ENCODE measurements at regions not wholly inside any gene's neighbourhood (a gene's known extent, or its start where the extent isn't known, plus 50 kb on each side); places are given as distances from the start of the nearest gene placed in this dataset.

DNA sequence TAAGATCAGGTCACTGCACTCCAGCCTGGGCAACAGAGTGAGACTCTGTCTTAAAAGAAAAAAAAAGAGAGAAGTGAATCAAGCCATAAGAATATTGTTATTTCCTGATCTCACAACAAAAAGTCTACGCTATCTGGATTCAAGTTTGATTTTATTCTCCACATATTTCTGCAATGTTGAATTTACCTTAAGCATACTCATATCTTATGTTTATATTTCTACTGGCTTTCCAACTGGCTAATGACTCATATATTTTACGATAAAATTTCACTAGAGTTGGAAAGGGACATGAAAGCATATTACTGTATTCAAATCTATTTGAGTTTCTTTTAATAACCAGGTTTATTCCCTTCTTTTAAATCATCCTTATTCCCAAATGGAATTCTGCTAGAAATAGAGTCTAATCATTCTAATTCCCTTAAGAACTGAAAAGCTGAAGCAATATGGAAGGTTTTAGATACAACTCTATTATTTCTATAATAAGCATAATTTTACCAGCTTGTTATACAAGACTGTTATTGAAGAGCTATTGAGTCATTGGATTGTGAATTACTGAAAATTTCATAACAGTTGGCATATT lies 276.9 kb upstream of the HS3ST5 start:
- no peak for DNase-seq
- in situ Hi-C loops (cut with HindIII; ENCODE audit: low pct_ligation_motif_present, low pct_unique_long_range_greater_than_20kb, low sequenced_read_pairs) = no loop called here

DNA sequence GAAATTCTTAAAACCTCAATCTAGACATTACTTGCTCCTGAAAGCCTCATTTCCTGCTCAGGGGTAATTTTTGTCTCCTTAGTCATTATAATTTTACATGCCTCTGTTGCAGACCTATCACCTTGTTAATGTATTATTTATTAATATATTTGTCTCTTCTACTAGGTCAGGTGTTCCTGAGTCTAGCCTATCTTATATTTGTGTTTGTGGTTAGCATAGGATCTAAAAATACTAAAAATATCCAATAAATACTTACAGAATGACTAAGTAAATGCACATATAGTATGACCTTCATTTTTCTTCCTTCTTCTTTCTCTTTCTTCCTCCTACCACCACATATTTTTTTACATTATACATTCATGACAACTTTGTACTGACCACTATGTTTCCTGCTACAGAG lies 268.9 kb upstream of the HS3ST5 start:
- DNase-seq = no peak
- in situ Hi-C loops (cut with HindIII; ENCODE audit: low pct_ligation_motif_present, low pct_unique_long_range_greater_than_20kb, low sequenced_read_pairs) = no loop called here

DNA sequence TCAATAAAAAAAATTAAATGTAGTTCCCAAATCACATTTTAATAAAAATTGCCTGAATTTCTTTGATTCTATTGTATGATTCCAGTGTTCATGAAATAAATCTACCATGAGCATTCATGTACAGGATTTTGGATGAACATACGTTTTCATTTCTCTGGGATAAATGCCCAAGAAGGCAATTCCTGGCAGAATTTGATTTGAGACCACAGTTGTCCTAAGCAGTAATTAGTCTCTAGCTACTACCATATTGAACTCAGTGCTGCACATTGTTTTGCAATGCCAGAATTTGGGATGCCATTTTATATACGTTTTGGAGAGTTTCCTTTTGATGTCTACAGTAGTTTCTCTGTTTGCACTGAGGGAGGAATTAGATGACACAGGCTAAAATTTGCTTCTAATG lies 265.3 kb upstream of the HS3ST5 start:
- in situ Hi-C loops (cut with HindIII; ENCODE audit: low pct_ligation_motif_present, low pct_unique_long_range_greater_than_20kb, low sequenced_read_pairs) = no loop called here
- DNase-seq = no peak

DNA sequence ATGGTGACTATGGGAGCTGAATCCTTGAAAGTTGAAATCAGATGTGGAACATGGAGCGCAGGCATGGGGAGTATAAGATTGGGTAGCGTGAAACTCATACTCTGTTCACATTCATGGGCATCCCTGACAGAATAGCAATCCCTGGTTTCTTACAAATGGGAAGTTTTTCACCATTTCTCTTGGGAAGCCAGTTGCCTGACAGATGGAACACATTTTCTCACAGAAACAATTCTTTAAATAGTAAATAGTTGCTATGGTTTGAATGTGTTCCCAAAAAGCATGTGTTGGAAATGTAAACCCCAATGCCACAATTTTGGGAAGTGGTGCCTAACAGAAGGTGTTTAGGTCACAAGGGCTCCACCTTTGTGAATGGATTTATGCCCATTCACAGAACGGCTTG lies 262.8 kb upstream of the HS3ST5 start:
- no peak for DNase-seq

DNA sequence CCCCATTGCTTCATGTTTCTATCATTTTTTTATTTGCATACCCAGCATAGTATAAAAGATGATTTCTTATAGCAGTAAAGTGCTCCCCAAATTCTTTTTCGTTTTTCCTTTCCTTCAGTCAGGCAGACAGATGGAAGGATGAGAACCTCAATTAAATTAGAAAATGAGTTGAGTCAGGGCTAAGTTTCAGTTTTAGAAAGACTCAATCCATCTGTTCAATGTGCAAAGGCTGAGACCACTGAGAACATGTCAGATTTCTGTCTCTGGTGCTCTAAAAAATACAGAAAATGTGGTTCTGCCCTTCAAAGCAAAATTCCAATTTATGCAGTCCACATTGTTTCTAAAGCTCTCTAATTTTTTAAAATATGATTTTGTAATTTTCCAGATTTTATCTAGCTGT lies 257.6 kb upstream of the HS3ST5 start:
- DNase-seq = no peak
- in situ Hi-C loops (cut with HindIII; ENCODE audit: low pct_ligation_motif_present, low pct_unique_long_range_greater_than_20kb, low sequenced_read_pairs) = no loop called here

More for the DNA sequence above, 262.8 kb upstream of the HS3ST5 start:
- in situ Hi-C loops (cut with HindIII; ENCODE audit: low pct_ligation_motif_present, low pct_unique_long_range_greater_than_20kb, low sequenced_read_pairs) = no loop called here

DNA sequence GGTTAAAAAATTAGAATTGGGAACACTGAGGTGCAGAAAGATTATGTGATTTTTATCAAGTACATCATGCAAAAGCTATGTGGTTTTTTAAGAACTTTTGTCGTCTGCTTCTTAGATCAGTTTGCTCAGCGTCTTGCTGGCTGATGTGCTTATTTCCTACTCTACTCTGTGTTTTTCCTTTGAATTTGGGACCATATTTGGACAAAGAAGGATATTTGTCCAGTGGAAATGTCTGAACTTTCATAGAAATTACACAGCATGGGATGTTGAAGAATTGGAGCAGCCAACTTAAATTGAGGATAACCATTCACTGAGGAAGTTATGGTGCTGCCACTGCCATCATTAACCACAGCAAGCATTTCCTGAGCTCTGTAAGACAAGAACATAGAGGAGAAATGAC lies 252.8 kb upstream of the HS3ST5 start:
- in situ Hi-C loops (cut with HindIII; ENCODE audit: low pct_ligation_motif_present, low pct_unique_long_range_greater_than_20kb, low sequenced_read_pairs) = no loop called here
- no peak for DNase-seq

DNA sequence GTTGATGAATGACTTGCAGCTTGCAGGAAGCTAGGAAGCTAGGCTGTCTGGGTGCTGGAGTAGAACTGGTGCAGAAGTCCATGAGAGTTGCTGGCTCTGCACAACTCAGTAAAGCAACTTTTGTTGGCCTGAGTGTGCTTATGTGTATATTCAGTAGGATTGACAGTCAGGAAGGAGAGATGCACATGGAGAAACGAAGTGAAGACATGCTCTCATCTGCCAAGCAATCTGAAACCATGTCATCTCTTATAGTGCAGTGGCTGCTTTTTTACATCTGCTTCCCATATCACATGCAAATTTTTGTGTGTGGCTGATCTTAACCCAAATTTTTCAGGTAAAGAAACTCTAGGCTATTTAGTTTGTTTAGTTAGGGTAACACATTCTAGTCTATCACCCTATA lies 252.4 kb upstream of the HS3ST5 start:
- DNase-seq = no peak
- in situ Hi-C loops (cut with HindIII; ENCODE audit: low pct_ligation_motif_present, low pct_unique_long_range_greater_than_20kb, low sequenced_read_pairs) = no loop called here

DNA sequence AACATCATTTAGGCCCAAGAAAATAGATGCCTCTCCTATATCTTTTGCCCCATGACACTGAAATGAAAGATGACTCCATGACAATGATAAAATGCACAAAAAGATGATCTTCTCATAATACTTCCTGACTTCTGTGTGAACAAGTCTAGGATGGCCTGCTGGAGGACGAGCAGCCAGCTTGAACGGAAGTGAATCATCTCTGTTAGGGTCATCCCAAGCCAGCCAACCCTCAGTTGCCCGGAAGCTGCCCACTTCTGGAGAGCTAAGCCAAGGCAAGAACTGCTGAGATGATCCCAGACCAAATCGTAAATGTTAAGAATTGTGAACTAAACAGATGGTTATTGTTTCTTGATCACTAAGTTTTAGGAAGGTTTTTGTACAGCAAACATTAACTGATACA lies 249.7 kb upstream of the HS3ST5 start:
- no peak for DNase-seq
- in situ Hi-C loops (cut with HindIII; ENCODE audit: low pct_ligation_motif_present, low pct_unique_long_range_greater_than_20kb, low sequenced_read_pairs) = no loop called here

DNA sequence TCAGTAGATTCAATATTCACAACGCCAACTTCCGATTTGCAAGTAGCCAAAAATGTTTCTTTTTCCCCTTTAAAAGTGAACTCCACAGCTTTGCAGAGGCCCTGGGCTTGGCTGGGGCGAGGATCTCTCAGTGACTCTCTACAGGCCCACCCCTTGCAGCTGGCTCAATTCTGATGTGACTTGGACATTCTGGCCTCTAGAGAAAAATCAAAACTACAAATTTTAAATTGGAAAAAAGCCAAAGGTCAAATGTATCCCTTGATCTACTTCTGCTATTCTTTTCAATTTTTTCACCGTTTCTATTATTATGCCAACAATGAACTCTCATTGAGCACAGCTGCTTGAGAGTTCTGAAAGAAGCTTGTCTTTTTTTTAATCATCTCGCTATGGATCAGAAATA lies 245.9 kb upstream of the HS3ST5 start:
- DNase-seq = no peak
- in situ Hi-C loops (cut with HindIII; ENCODE audit: low pct_ligation_motif_present, low pct_unique_long_range_greater_than_20kb, low sequenced_read_pairs) = no loop called here

DNA sequence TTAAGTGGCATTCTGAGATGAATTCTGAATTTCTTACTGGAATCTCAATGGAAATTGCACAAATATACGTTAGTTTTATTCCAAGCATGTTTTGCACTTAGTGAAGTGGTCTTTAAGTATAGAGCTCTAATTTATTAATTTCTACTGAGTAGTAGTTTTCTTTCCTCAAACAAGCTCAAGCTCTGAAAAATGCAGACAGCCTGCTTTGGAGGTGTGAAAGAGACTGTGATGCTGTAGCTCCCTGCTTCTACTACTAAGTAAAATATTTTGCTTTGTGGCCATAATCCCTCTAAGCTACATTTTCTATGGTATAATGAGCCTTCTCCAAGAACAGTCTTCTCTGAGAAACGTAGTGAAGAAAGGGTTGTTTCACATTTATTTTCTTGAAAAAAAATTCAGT lies 243.5 kb upstream of the HS3ST5 start:
- DNase-seq = no peak
- in situ Hi-C loops (cut with HindIII; ENCODE audit: low pct_ligation_motif_present, low pct_unique_long_range_greater_than_20kb, low sequenced_read_pairs) = no loop called here

DNA sequence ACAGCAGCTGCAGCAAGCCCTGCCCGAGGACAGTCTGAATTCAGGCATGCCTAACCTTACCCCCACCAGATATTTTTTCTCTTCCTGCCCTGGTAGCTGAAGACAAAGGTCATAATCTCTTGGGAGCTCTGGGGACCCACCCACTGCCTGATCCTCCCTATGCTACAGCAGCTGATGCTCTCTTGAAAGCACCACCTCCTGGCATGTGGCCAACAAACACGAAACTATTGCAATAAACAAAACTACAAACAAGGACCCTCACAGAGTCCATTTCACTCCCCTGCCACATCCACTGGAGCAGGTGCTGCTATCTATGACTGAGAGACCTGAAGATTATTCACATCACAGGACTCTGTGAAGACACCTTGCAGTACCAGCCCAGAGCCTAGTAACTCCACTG lies 238.5 kb upstream of the HS3ST5 start:
- DNase-seq = no peak
- in situ Hi-C loops (cut with HindIII; ENCODE audit: low pct_ligation_motif_present, low pct_unique_long_range_greater_than_20kb, low sequenced_read_pairs) = no loop called here

DNA sequence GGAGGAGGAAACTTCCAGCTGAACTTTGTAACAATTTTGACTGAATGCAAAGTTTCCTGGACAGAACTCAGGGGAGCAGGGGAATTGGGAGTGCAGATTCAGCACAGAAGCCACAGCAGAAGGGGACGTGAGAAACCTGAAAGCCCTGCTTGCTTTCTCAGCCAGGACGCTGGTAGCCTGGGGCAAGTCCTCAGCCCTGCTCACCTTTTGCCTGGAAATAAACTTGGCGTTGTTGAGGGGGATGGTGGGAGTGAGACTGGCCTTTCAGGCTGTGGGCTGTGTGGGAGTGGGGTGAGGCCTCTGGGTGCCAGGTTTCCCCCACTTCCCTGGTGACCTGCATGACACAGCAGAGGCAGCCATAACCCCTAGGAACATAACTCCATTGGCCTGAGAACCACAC lies 238.1 kb upstream of the HS3ST5 start:
- in situ Hi-C loops (cut with HindIII; ENCODE audit: low pct_ligation_motif_present, low pct_unique_long_range_greater_than_20kb, low sequenced_read_pairs) = no loop called here
- no peak for DNase-seq

DNA sequence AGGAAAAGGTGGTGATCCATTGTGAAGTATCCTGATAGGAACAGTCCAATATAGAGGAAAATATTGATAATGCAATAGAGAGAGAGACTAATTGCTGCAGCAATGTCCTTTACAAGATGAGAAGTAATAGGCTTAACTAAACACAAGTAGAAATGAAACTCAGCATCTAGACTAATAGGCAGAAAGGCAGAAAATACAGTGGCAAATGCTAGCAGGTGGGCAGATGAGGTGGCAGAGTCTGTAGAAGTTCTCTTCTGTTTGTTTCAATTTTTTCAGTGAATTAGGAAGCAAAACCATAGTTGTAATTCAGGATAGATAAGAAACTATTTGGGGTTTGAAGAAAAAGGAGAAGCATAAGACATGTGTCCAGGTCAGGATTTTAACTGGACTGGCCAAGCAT lies 236.7 kb upstream of the HS3ST5 start:
- in situ Hi-C loops (cut with HindIII; ENCODE audit: low pct_ligation_motif_present, low pct_unique_long_range_greater_than_20kb, low sequenced_read_pairs) = no loop called here
- DNase-seq = no peak

DNA sequence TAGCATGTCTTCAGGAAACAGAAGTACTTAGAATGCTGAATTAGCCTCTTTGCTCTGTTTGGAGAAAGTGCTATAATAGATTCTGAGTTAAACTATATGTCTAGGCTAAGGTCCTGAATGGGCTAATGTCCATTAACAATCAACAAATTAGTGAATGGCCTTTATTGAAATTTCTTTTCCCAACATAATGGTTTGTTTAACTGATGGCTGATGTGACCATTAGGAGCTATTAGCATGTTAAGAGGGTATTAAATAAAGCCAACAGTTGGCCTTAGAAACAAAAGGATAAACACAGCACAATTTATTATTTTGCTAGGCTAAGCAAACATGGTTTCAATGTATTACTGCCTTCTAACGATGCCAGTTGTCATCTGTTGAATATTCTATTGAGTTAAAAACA lies 234.3 kb upstream of the HS3ST5 start:
- DNase-seq = no peak
- in situ Hi-C loops (cut with HindIII; ENCODE audit: low pct_ligation_motif_present, low pct_unique_long_range_greater_than_20kb, low sequenced_read_pairs) = no loop called here

DNA sequence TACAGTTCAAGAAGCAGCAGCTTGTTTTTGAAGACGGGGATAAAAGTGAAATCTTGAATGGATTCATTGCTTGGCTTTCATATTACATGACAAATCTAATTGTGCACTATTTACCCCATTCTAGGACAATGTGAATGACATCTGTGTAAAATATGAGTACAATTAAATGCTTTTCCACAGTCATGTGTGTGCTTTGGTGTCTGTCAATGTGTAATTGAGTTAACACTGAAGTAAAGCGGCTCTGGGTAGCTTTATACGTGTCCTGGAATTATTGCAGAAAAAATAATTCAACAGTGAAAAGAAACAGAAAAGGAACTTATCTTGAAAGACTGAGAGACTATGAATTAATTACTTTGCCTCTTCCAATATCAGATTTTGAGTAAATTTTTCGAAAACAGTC lies 233.5 kb upstream of the HS3ST5 start:
- in situ Hi-C loops (cut with HindIII; ENCODE audit: low pct_ligation_motif_present, low pct_unique_long_range_greater_than_20kb, low sequenced_read_pairs) = no loop called here
- no peak for DNase-seq

DNA sequence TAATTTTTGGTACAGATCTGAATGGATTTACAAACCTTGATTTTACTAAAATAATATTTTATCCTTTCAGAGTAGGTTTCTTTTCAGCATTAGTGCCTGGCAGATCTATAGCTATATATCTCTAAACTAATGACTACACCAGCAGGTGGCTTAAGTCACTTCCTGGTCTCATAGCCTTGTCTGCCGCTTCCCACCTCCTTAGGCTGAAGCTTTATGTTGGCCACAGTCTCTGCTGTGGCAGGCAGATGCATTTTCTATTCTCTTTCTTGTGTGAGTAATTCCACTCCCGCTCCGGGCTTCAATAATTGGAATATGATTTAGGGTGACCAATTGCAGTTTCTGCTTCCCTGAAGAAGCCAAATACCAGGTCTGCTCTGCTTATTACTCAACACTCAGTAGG lies 226.8 kb upstream of the HS3ST5 start:
- in situ Hi-C loops (cut with HindIII; ENCODE audit: low pct_ligation_motif_present, low pct_unique_long_range_greater_than_20kb, low sequenced_read_pairs) = no loop called here
- no peak for DNase-seq

DNA sequence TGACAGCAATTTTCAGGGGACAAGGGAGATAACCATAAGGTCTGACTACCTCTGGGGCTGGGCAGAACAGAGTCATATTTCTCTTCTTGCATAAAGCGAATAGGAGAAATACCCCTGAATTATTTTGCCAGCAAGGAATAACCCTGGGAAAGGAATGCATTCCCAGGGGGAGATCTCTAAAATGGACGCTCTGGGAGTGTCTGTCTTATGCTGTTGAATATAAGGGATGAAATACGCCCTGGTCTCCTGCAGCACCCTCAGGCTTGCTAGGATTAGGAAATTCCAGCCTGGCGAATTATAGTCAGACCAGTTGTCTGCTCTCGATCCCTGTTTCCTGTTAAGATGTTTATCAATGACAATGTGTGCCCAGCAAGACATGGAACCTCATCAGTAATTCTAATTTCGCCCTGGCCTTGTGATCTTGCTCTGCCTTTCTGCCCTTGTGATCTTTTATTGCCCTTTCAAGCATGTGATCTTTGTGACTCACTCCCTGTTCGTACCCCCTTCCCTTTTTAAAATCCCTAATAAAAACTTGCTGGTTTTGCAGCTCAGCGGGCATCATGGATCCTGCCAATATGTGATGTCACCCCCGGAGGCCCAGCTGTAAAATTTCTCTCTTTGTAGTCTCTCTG lies 221.6 kb upstream of the HS3ST5 start:
- in situ Hi-C loops (cut with HindIII; ENCODE audit: low pct_ligation_motif_present, low pct_unique_long_range_greater_than_20kb, low sequenced_read_pairs) = no loop called here
- no peak for DNase-seq

DNA sequence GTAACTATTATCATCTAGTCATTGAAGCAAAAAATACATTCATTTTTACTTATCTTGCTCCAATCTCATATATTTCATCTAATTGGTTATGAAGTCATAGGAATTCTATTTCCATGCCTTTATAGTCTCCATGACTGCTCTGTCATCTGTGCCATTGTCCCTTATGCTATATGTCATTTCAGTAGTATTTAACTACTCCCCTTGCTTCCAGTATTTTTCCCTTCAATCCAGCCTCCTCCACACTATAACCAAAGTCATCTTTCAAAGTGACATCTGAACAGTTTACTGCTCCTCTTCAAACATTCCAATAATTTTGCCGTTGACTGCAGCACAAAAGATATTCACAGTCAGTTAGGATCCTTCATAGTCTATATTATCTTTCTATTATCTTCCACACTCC lies 216.6 kb upstream of the HS3ST5 start:
- in situ Hi-C loops (cut with HindIII; ENCODE audit: low pct_ligation_motif_present, low pct_unique_long_range_greater_than_20kb, low sequenced_read_pairs) = no loop called here

DNA sequence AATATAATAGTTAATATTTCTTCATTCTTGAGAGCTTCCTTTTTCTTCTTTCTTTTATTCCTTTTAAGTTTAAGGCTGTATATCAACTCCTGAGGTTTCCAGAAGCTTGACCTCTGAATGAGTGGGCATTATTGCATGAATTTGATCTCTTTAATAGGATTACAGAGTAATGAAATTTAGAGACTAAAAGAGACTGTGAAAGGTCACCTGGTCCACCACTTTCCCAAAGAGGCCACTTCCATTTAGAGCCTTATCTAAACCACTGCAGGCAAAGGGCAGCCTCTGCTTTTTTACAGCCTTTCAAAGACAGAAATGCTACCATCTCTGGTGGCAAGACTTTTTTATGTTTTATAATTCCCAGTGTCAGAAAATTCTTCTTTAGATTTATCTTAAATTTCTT lies 215.3 kb upstream of the HS3ST5 start:
- DNase-seq = no peak
- in situ Hi-C loops (cut with HindIII; ENCODE audit: low pct_ligation_motif_present, low pct_unique_long_range_greater_than_20kb, low sequenced_read_pairs) = no loop called here

More for the DNA sequence above, 216.6 kb upstream of the HS3ST5 start:
- no peak for DNase-seq

DNA sequence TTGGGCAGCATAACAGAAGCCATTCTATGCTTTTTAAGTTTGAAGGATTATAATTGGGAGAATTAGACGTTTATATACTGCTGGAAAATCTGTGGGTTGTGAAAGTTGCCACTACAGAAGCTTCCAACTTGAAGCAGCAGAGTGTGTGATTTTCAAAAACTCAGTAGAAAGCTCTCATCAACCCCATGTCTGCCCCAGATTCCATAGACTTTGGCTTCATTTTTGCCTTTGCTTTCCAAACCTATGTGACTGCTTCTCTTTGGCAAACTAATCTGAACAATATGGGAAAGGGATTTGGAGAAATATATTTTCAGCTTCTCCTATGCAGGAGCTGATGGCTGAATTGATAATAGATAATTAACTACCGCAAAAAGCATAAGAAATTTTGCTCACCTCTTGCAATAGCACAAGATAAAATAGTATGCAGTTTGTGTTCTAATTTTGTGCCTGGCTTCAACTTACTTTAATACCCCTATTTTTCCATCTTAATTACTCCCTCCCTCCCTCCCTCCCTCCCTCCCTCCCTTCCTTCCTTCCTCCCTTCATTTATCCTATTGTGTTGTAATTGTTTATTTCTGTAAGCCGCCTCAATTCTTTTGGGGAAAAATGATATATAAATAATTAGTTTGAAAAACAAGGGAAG lies 214.1 kb upstream of the HS3ST5 start:
- DNase-seq = no peak
- in situ Hi-C loops (cut with HindIII; ENCODE audit: low pct_ligation_motif_present, low pct_unique_long_range_greater_than_20kb, low sequenced_read_pairs) = no loop called here
